NT2/D1 (cell line): ENCODE measurements at regions not wholly inside any gene's neighbourhood (a gene's known extent, or its start where the extent isn't known, plus 50 kb on each side); places are given as distances from the start of the nearest gene placed in this dataset.

Experiments used
- DNase-seq: peaks from one replicate; pipeline ENCODE4 v3.0.0-alpha.2; 2011; ENCODE audit warnings: low read depth, low spot score
- H3K27me3 ChIP-seq: 2 replicates; pipeline ENCODE4 v1.6.0; 2011; ENCODE audit warnings: mild to moderate bottlenecking; ENCODE audit not compliant: insufficient read length, insufficient read depth
- H3K36me3 ChIP-seq: 2 replicates; pipeline ENCODE4 v1.6.1; 2011; ENCODE audit warnings: mild to moderate bottlenecking, low read length, mixed read lengths; ENCODE audit not compliant: insufficient read depth, insufficient read length
- H3K4me1 ChIP-seq: 2 replicates; pipeline ENCODE4 v1.5.1; 2011; ENCODE audit not compliant: insufficient read depth, insufficient read length
- H3K4me3 ChIP-seq: 2 replicates; pipeline ENCODE4 v1.5.1; 2011; ENCODE audit warnings: low read depth; ENCODE audit not compliant: insufficient read length
- H3K9ac ChIP-seq: 2 replicates; pipeline ENCODE4 v1.6.0; 2011; ENCODE audit warnings: low read depth; ENCODE audit not compliant: insufficient read length
- H3K9me3 ChIP-seq: 2 replicates; pipeline ENCODE4 v1.5.1; 2011; ENCODE audit warnings: mild to moderate bottlenecking, low read length; ENCODE audit not compliant: insufficient read depth
- SUZ12 ChIP-seq: IDR thresholded peaks from 2 replicates; pipeline ENCODE4 v1.6.1; 2011; ENCODE audit not compliant: insufficient read length, insufficient read depth; ENCODE audit errors: extremely low read depth
- YY1 ChIP-seq: IDR thresholded peaks from 2 replicates; pipeline ENCODE4 v1.6.1; 2011; ENCODE audit not compliant: insufficient read length, insufficient read depth
- ZNF274 ChIP-seq: IDR thresholded peaks from 2 replicates; pipeline ENCODE4 v1.6.1; 2011; ENCODE audit warnings: mild to moderate bottlenecking, low read depth, low read length

DNA sequence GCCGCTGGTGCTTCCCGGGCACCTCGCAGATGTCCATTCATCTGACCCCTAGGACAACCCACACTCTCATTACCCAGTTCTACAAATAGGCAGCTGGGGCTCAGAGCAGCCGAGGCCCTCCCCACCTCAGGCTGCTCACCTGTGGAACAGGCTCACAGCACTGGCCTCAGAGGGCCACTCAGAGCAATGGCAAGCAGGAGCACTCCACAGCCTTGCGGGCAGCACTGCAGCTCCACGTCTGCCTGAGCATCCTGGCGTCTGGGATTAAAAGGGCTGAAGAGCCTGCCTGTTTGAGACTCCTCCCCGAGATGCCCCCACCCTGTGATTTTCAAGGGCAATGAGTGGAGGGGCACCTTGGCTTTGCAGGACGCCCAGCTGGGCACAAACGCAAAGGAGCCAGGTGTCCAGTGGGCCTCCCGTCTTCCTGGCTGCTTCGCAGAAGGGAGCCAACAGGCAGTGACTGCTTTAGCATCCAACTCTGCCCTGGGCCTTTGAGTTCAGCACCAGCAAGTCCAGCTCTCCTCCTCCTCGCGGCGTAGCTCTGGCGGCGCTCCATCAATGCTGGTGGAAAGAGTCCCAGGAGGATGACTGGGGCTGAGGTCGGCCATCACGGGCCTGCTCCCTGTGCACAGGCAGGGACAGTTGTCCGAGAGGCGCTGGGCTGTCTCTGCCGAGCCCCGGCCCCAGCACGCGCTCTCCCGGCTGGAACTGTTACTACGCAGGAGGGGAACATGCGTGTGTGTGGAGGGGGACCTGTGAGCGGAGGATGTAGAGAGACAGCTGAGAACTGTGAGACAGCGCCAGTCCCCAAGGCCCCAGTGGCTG lies 297.2 kb downstream of the NDUFA10 start:
- H3K36me3 ChIP-seq: no peaks in the 10 kb centered on the region
- H3K9ac ChIP-seq: no peak overlapping the region
- peaks cover 16% of the 10 kb centered on the region for H3K4me1 ChIP-seq
- no peaks in the 10 kb centered on the region for H3K9me3 ChIP-seq
- no peak for DNase-seq
- H3K27me3 ChIP-seq: no peaks in the 10 kb centered on the region
- H3K4me3 ChIP-seq: no peak overlapping the region
- no peak for TF ChIP-seq ZNF274
- TF ChIP-seq SUZ12: no peak

DNA sequence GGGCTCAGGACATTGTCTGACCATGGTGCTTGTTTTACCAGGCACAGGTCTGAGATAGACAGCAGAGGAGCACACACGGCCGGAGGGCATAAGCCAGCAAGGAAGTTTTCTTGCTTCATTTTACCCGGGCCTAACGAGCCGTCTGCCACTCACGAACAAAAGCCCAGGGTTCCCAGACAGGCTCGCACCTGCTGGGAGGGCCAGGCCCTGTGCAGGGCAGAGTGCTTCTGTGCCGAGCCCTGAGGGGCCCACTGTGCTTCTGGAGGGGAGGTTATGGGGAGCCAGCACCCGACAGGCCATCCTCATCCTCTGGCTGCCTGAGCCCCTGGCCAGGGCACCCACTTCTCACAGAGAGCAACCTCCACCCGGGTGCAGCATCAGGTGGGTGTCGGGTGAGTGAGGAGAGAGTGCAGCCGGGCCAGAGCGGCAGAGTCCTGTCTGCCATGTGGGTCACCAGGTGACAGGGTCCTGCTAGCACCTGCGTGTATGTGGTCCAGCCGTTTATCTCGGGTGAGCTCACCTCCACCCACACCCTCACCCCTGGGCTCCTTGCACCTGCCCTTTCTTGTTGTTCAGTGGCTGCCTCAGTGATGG lies 297.9 kb downstream of the NDUFA10 start:
- Histone ChIP-seq H3K4me3 (no peak overlapping the region), H3K9me3 (no peaks in the 10 kb centered on the region), H3K9ac (no peak overlapping the region), H3K27me3 (no peaks in the 10 kb centered on the region), H3K4me1 (peaks cover 16% of the 10 kb centered on the region), H3K36me3 (no peaks in the 10 kb centered on the region)
- TF ChIP-seq ZNF274 (no peak), SUZ12 (no peak), YY1 (no peak)
- no peak for DNase-seq

DNA sequence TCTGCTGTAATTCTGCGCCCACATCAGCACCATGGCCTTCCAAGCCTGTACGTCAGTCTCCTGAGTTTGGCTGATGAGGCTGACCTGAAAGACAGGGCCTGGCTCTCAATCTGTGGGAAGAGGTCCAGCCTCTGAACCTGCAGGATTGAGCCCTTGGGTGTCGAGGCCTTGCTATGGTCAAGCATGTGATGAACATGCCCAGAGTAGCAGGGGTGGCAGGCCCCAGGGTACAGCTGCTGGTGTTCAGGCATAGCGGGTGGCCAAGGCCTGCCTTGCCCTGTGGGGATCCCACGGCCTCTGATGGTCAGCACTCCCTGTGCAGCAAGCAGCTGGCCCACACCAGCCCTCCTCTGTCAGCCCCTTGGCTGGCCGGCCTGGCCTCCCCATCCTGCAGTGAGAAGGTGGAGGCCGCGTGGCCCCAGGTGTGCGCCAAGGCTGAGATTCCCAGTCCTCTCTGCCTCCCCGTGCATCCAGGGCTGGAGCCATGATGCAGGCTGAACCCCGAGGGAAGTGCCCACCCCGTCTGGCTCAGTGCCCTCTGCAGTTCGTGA lies 298.4 kb downstream of the NDUFA10 start:
- Histone ChIP-seq H3K27me3 (no peaks in the 10 kb centered on the region), H3K9ac (no peak overlapping the region), H3K9me3 (no peaks in the 10 kb centered on the region), H3K36me3 (no peaks in the 10 kb centered on the region), H3K4me3 (no peak overlapping the region), H3K4me1 (peaks cover 16% of the 10 kb centered on the region)
- TF ChIP-seq SUZ12 (no peak), YY1 (no peak), ZNF274 (no peak)
- DNase-seq: no peak

DNA sequence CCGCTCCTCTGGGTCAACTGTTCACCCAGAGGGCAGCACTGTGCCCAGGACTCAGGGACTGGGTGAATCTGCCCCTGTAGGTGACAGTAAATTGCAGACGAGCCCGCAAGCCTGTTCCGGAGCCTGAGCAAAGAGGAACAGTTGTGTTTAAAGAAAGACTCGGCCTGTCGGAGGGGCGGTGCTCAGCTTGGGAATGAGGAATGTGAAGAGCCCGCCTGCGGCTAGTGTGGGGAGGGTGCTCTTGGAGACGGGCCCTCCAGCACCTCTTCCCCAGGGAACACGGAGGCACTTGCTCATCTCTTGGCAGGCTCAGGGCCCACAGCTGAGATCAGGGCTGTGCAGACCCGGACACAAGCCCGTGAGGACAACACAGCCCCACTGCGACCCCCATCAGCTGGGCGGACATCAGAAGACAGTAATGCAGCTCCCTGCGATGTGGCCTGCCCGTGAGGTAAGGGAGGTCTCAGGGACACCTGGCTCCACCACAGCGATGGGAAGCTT lies 299.0 kb downstream of the NDUFA10 start:
- TF ChIP-seq YY1: no peak
- TF ChIP-seq ZNF274: no peak
- no peak for TF ChIP-seq SUZ12
- H3K4me1 ChIP-seq: peaks cover 16% of the 10 kb centered on the region
- no peaks in the 10 kb centered on the region for H3K36me3 ChIP-seq
- DNase-seq: no peak
- H3K27me3 ChIP-seq: no peaks in the 10 kb centered on the region
- H3K4me3 ChIP-seq: no peak overlapping the region
- peak overlapping the region; percentile 34 for H3K9ac ChIP-seq
- H3K9me3 ChIP-seq: no peaks in the 10 kb centered on the region

- TF ChIP-seq SUZ12 (no peak), YY1 (no peak), ZNF274 (no peak)
- DNase-seq: no peak
- Histone ChIP-seq H3K4me3 (no peak overlapping the region), H3K27me3 (no peaks in the 10 kb centered on the region), H3K36me3 (no peaks in the 10 kb centered on the region), H3K4me1 (peaks cover 16% of the 10 kb centered on the region), H3K9ac (no peak overlapping the region), H3K9me3 (no peaks in the 10 kb centered on the region)
These were observed 299.6 kb downstream of the NDUFA10 start for GRCh38 chr2:239725551-239725890.

DNA sequence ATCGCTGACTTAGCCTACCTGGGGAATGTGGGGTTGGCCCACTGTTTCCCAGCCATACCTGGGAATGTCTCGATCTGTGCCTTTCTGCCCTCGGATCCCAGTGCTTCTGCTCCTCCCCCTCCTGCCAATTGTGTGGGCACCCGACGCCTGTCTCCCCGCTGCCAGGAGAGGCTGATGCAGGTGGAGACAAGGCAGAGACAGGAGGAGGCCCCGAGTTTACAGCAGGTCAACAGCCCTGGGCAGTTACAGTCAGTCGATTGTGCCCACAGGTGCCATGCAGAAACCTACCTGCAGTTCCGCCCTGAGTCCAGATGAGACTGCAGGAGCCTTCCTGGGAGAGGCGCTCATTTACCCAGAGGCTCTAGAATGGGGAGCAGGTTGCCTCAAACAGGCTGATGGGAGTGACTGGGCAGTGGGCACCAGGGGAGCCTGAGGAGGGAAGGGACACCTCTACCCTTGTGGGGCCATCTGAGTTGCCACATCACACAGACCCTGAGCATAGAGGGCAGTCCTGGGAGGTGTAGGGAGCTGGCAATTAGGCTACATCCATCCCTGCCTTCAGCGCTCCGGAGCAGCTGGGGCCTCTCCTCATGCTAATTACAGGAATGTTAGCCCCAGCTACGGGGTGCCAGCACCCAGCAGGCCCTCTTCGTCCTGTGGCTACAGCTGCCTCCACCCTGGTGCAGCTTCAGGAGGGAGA lies 300.1 kb downstream of the NDUFA10 start:
- no peak overlapping the region for H3K9ac ChIP-seq

More for the DNA sequence above, 300.1 kb downstream of the NDUFA10 start:
- TF ChIP-seq YY1 (no peak), SUZ12 (no peak), ZNF274 (no peak)
- DNase-seq: no peak
- H3K4me3 ChIP-seq: no peak overlapping the region
- no peaks in the 10 kb centered on the region for H3K9me3 ChIP-seq
- H3K4me1 ChIP-seq: peaks cover 16% of the 10 kb centered on the region
- H3K36me3 ChIP-seq: no peaks in the 10 kb centered on the region
- H3K27me3 ChIP-seq: no peaks in the 10 kb centered on the region
